Testis (tissue), 2 donors: ENCODE measurements at regions not wholly inside any gene's neighbourhood (a gene's known extent, or its start where the extent isn't known, plus 50 kb on each side); places are given as distances from the start of the nearest gene placed in this dataset.

ENCODE experiments used
- POLR2A ChIP-seq: fragments of 450-650 bp; IDR thresholded peaks from one replicate; pipeline ENCODE4 v1.6.1; 2017; ENCODE audit warnings: antibody characterized with exemption, mild to moderate bottlenecking, moderate library complexity
- TF ChIP-seq, protein P1 (sequence below), 3 experiments: fragments of 450-650 bp in 2 of 3; fragments of 200-600 bp in 1 of 3; sonication (generic) in 1 of 3; IDR thresholded peaks; one replicate each; pipeline ENCODE4 v1.5.1; 2016 to 2019; ENCODE audit warnings: antibody characterized with exemption in 3 of 3, mild to moderate bottlenecking in 2 of 3, moderate library complexity in 1 of 3

DNA sequence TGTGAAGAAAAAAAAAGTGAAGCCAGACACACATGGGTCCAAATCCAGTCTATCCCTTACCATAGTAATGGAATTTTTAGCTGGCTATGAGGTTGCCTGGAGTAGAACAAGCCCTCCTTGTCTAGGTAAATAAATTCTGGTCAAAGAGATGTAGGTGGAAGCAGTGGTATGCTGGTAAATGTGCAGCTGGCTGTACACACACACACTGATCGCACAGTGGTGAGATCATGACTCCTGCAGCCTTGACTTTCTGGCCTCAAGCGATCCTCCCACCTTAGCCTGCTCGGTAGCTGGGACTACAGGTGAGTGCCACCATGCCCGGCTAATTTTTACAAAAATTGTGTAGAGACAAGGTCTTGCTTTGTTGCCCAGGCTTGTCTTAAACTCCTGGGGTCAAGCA, 90.5 kb upstream of the FBXO11 start:
- no peak for TF ChIP-seq POLR2A
- TF ChIP-seq, protein P1, sequence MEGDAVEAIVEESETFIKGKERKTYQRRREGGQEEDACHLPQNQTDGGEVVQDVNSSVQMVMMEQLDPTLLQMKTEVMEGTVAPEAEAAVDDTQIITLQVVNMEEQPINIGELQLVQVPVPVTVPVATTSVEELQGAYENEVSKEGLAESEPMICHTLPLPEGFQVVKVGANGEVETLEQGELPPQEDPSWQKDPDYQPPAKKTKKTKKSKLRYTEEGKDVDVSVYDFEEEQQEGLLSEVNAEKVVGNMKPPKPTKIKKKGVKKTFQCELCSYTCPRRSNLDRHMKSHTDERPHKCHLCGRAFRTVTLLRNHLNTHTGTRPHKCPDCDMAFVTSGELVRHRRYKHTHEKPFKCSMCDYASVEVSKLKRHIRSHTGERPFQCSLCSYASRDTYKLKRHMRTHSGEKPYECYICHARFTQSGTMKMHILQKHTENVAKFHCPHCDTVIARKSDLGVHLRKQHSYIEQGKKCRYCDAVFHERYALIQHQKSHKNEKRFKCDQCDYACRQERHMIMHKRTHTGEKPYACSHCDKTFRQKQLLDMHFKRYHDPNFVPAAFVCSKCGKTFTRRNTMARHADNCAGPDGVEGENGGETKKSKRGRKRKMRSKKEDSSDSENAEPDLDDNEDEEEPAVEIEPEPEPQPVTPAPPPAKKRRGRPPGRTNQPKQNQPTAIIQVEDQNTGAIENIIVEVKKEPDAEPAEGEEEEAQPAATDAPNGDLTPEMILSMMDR (IDR thresholded peaks at IDR 0.05) = no peak
